ENCODE measurements at regions not wholly inside any gene's neighbourhood (a gene's known extent, or its start where the extent isn't known, plus 50 kb on each side); places are given as distances from the start of the nearest gene placed in this dataset.

GRCh38 chr2:105626212-105626965, 118.3 kb upstream of the NCK2 start:
- TF ChIP-seq CTCF (IDR thresholded peaks at IDR 0.05) (no peak), POLR2A (IDR thresholded peaks at IDR 0.05; ENCODE audit: low read depth) (no peak), POLR2AphosphoS5 (IDR thresholded peaks at IDR 0.05) (no peak), EP300 (IDR thresholded peaks at IDR 0.05) (no peak)

All from esophagus muscularis mucosa (tissue), 4 donors.